ENCODE measurements at regions not wholly inside any gene's neighbourhood (a gene's known extent, or its start where the extent isn't known, plus 50 kb on each side); places are given as distances from the start of the nearest gene placed in this dataset.

- Histone ChIP-seq H3K4me3 (no peak overlapping the region), H3K27me3 (no peaks in the 10 kb centered on the region), H3K4me1 (no peaks in the 10 kb centered on the region), H3K27ac (no peak overlapping the region), H3K9me3 (no peaks in the 10 kb centered on the region), H3K36me3 (no peaks in the 10 kb centered on the region)
- no peak for DNase-seq
- intact Hi-C loops (cut with DNase I; ENCODE audit: low total_unique reads), result no loop called here
- TF ChIP-seq, protein P1, sequence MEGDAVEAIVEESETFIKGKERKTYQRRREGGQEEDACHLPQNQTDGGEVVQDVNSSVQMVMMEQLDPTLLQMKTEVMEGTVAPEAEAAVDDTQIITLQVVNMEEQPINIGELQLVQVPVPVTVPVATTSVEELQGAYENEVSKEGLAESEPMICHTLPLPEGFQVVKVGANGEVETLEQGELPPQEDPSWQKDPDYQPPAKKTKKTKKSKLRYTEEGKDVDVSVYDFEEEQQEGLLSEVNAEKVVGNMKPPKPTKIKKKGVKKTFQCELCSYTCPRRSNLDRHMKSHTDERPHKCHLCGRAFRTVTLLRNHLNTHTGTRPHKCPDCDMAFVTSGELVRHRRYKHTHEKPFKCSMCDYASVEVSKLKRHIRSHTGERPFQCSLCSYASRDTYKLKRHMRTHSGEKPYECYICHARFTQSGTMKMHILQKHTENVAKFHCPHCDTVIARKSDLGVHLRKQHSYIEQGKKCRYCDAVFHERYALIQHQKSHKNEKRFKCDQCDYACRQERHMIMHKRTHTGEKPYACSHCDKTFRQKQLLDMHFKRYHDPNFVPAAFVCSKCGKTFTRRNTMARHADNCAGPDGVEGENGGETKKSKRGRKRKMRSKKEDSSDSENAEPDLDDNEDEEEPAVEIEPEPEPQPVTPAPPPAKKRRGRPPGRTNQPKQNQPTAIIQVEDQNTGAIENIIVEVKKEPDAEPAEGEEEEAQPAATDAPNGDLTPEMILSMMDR (IDR thresholded peaks at IDR 0.05), result no peak
- no peak for TF ChIP-seq POLR2A (IDR thresholded peaks at IDR 0.05)
Measured at GRCh38 chr12:5203720-5204119, 160.0 kb downstream of the KCNA5 start.

GRCh38 chr12:5204271-5204670 is 160.6 kb downstream of the KCNA5 start:
- no peak for DNase-seq
- Histone ChIP-seq H3K27me3 (no peaks in the 10 kb centered on the region), H3K36me3 (no peaks in the 10 kb centered on the region), H3K27ac (no peak overlapping the region), H3K4me1 (no peaks in the 10 kb centered on the region), H3K4me3 (no peak overlapping the region), H3K9me3 (no peaks in the 10 kb centered on the region)
- TF ChIP-seq, protein P1 (IDR thresholded peaks at IDR 0.05), result no peak
- no peak for TF ChIP-seq POLR2A (IDR thresholded peaks at IDR 0.05)
- intact Hi-C loops (cut with DNase I; ENCODE audit: low total_unique reads), result no loop called here

GRCh38 chr12:5204831-5205230 is 161.2 kb downstream of the KCNA5 start:
- intact Hi-C loops (cut with DNase I; ENCODE audit: low total_unique reads), result no loop called here
- no peak for TF ChIP-seq POLR2A (IDR thresholded peaks at IDR 0.05)
- TF ChIP-seq, protein P1 (IDR thresholded peaks at IDR 0.05), result no peak
- Histone ChIP-seq H3K36me3 (no peaks in the 10 kb centered on the region), H3K4me1 (no peaks in the 10 kb centered on the region), H3K27me3 (no peaks in the 10 kb centered on the region), H3K27ac (no peak overlapping the region), H3K4me3 (no peak overlapping the region), H3K9me3 (no peaks in the 10 kb centered on the region)
- no peak for DNase-seq

DNA sequence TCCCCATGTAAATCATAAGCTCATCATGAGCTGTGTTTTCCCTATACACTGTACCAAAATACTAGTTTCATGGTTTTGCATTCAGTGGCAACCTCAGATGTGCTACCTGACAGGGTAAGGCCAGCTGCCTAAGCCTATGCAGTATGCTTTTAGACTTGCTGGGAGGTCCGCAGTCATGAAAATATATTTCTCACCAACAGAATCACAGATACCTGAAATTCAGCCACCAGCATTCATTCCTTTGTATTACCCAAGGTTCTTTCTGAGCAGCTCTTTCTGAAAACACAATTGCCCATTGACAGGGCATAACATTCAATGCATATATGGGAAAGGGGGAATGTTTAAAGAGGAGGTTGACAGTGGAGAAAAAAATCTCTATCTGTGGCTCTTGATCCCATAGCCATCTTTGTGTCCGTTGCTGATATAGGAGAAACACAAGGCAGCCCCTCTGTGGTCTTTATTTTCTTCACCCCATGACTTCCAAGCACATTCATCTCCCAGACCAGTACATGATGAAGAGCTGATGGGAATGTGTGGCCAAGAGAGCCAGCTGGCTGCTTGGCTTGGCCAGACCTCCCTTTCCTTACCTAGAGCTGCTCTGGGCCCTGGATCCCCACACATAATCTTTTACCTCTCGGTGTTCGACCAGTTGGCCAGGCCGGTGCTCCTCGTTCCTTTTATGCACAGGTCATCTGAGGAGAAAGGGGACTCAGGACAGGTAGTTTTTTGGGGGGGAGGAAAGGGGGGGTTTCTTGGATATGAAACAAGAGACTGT is 162.9 kb downstream of the KCNA5 start:
- no peak for TF ChIP-seq POLR2A (IDR thresholded peaks at IDR 0.05)
- TF ChIP-seq, protein P1 (IDR thresholded peaks at IDR 0.05), result no peak
- no peak for DNase-seq
- Histone ChIP-seq H3K4me3 (no peak overlapping the region), H3K27me3 (no peaks in the 10 kb centered on the region), H3K27ac (no peak overlapping the region), H3K4me1 (no peaks in the 10 kb centered on the region), H3K36me3 (no peaks in the 10 kb centered on the region), H3K9me3 (no peaks in the 10 kb centered on the region)
- intact Hi-C loops (cut with DNase I; ENCODE audit: low total_unique reads), result no loop called here

DNA sequence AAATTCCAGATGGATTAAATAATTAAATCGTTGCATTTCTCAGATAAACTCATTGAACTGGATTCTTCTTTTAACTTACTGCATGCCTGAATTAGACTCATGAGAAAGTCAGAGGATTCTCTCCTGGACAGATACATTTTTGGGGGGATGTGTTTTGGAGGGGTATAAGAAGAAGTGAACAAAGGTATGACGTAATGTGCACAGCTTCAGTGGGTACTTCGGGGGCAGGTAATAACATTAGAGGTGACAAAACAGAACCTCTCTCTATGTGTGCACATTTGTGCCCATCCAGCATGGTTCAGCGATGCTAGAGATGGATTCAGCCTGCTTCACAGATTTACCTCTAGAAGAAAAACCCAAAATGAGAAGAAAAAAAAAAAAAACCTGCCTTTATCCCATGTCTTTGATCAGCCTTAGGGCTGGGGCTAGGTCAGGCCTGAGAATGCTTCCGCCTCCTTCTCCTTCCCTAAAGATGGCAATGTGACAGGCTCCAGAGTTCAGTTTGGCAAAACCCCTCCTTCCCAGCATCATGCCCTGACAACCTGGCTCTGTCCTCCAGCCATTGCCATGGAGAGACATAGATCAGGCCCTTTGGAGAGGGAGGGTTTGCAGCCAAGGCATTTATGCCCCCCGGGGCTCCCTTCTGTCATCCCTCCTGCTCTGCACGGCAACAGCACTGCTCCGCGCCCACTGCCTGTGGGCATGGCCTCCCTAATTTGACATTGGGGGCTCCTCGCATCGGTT is 166.7 kb downstream of the KCNA5 start:
- intact Hi-C loops (cut with DNase I; ENCODE audit: low total_unique reads), result no loop called here
- H3K4me3 ChIP-seq, result no peak overlapping the region
- TF ChIP-seq, protein P1 (IDR thresholded peaks at IDR 0.05), result no peak
- no peak for TF ChIP-seq POLR2A (IDR thresholded peaks at IDR 0.05)
- no peaks in the 10 kb centered on the region for H3K36me3 ChIP-seq
- H3K27ac ChIP-seq, result no peak overlapping the region
- H3K27me3 ChIP-seq, result no peaks in the 10 kb centered on the region
- no peak for DNase-seq
- H3K9me3 ChIP-seq, result no peaks in the 10 kb centered on the region
- H3K4me1 ChIP-seq, result no peaks in the 10 kb centered on the region
